Tibial nerve (tissue), 4 donors: ENCODE measurements at regions not wholly inside any gene's neighbourhood (a gene's known extent, or its start where the extent isn't known, plus 50 kb on each side); places are given as distances from the start of the nearest gene placed in this dataset.

Experiments
- DNase-seq, 2 donors: peaks; one replicate each; pipeline ENCODE4 v3.0.0-alpha.2; 2019; ENCODE audit warnings: low spot score in 2 of 2
- H3K27ac ChIP-seq, 4 donors: fragments of 200-600 bp; sonication (generic) in 3 of 4; one replicate each; pipeline ENCODE4 v1.5.1; 2017 to 2019; ENCODE audit warnings: mild to moderate bottlenecking in 1 of 4
- H3K27me3 ChIP-seq, 2 donors: fragments of 200-600 bp; sonication (generic) in 1 of 2; one replicate each; pipeline versions ENCODE4 v1.5.1 to v1.6.0; 2017 to 2019
- H3K36me3 ChIP-seq, 3 donors: fragments of 200-600 bp; sonication (generic); one replicate each; pipeline ENCODE4 v1.5.1; 2018 to 2019
- H3K4me1 ChIP-seq, 4 donors: fragments of 200-600 bp; sonication (generic) in 3 of 4; one replicate each; pipeline ENCODE4 v1.5.1; 2017 to 2019
- H3K4me3 ChIP-seq, 4 donors: fragments of 200-600 bp; sonication (generic) in 3 of 4; one replicate each; pipeline ENCODE4 v1.5.1; 2017 to 2019; ENCODE audit warnings: mild to moderate bottlenecking in 1 of 4, moderate library complexity in 1 of 4
- H3K9me3 ChIP-seq, 4 donors: fragments of 200-600 bp; sonication (generic) in 3 of 4; one replicate each; pipeline ENCODE4 v1.5.1; 2017 to 2019
- EP300 ChIP-seq, 2 donors: sonication (generic); formaldehyde crosslinking; IDR thresholded peaks; one replicate each; pipeline ENCODE4 v1.6.1; 2017; ENCODE audit warnings: antibody characterized with exemption in 2 of 2, mild to moderate bottlenecking in 1 of 2
- POLR2A ChIP-seq, 2 donors: fragments of 450-650 bp; IDR thresholded peaks; one replicate each; pipeline ENCODE4 v1.6.1; 2017; ENCODE audit warnings: antibody characterized with exemption in 2 of 2, mild to moderate bottlenecking in 2 of 2, moderate library complexity in 2 of 2
- WGBS, 2 donors: methylation state at CpG; one replicate each; pipeline ENCODE4 v1.1.5; 2018; 5-methylcytosine and 5-hydroxymethylcytosine counted together
- TF ChIP-seq, protein P1 (sequence below), 5 experiments: fragments of 200-600 bp in 3 of 5; fragments of 450-650 bp in 2 of 5; sonication (generic) in 3 of 5; IDR thresholded peaks; one replicate each; pipeline ENCODE4 v1.5.1; 2016 to 2019; ENCODE audit warnings: antibody characterized with exemption in 5 of 5, mild to moderate bottlenecking in 3 of 5, moderate library complexity in 2 of 5

DNA sequence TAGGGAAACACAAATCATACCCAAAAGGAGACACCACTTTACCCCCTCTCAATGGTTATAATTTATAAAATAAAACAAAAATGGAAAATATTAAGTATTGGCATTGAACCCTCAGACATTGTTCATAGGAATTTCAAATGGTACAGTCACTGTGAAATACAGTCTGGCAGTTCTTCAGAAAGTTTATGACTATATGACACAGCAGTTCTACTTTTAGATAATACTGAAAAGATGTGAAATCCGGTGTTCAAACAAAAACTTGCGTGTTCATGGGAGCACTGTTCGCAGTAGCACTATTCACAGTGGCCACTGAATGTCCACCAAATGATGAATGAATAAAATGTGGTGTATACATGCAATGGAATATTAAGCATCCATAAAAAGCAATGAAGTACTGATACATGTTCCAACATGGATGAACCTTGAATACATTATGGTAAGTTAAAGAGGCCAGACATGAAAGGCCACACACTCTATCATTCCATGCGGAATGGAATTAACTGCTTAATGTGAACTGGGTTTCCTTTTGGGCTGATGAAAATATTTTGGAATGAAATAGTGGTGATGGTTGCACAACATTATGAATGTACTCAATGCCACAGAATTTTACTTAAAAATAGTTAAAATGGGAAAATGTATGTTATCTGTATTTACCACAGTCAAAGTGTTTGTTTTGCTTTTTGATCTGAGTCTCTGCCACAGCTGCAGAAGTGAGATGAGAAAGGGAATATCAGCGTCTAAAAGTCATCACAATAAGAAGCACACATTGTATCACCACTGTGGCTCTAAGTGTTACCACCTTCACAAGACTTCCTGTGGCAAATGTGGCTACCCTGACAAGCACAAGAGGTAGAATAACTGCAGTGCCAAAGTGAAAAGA is 864.6 kb downstream of the SUCLG1 start:
- 74% methylated on average over 5 of the region's 5 CpGs for WGBS, 2 donors
- H3K9me3 ChIP-seq: peaks cover 0 to 2% (median 0%) of the 10 kb centered on the region in 4 donors
- no peaks in the 10 kb centered on the region for H3K4me1 ChIP-seq
- H3K36me3 ChIP-seq: no peaks in the 10 kb centered on the region
- H3K4me3 ChIP-seq: no peak overlapping the region
- no peak for TF ChIP-seq POLR2A (IDR thresholded peaks at IDR 0.05)
- TF ChIP-seq, protein P1, sequence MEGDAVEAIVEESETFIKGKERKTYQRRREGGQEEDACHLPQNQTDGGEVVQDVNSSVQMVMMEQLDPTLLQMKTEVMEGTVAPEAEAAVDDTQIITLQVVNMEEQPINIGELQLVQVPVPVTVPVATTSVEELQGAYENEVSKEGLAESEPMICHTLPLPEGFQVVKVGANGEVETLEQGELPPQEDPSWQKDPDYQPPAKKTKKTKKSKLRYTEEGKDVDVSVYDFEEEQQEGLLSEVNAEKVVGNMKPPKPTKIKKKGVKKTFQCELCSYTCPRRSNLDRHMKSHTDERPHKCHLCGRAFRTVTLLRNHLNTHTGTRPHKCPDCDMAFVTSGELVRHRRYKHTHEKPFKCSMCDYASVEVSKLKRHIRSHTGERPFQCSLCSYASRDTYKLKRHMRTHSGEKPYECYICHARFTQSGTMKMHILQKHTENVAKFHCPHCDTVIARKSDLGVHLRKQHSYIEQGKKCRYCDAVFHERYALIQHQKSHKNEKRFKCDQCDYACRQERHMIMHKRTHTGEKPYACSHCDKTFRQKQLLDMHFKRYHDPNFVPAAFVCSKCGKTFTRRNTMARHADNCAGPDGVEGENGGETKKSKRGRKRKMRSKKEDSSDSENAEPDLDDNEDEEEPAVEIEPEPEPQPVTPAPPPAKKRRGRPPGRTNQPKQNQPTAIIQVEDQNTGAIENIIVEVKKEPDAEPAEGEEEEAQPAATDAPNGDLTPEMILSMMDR (IDR thresholded peaks at IDR 0.05): no peak
- no peak for TF ChIP-seq EP300 (IDR thresholded peaks at IDR 0.05)
- no peak for DNase-seq
- H3K27me3 ChIP-seq: no peaks in the 10 kb centered on the region
- no peak overlapping the region for H3K27ac ChIP-seq

DNA sequence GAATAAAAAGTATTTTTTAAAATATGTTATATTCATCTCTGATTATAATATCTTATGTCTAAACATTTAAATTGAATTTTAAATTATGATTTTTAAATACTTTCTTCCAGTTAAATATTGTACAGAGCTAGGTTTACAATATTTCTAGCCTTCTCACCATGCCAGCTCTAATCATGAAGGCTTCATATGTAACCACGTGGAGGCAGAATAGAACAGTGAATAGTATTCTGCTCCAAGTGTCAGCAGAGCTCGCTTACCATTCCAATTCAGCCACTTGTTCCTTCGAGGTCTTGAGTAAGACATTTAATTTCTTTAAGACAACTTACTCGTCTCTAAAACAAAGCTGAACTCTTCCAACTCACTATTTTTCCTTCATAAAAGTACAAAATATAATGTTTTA is 871.8 kb downstream of the SUCLG1 start:
- TF ChIP-seq, protein P1 (IDR thresholded peaks at IDR 0.05): no peak
- no peak for TF ChIP-seq POLR2A (IDR thresholded peaks at IDR 0.05)
- no peak for TF ChIP-seq EP300 (IDR thresholded peaks at IDR 0.05)
- DNase-seq: no peak
- no peaks in the 10 kb centered on the region for H3K9me3 ChIP-seq
- no peaks in the 10 kb centered on the region for H3K27me3 ChIP-seq
- no peaks in the 10 kb centered on the region for H3K4me1 ChIP-seq
- no peak overlapping the region for H3K4me3 ChIP-seq
- no peaks in the 10 kb centered on the region for H3K36me3 ChIP-seq
- H3K27ac ChIP-seq: no peak overlapping the region
- WGBS, 2 donors: 80 to 88% methylated on average over 4 of the region's 4 CpGs

DNA sequence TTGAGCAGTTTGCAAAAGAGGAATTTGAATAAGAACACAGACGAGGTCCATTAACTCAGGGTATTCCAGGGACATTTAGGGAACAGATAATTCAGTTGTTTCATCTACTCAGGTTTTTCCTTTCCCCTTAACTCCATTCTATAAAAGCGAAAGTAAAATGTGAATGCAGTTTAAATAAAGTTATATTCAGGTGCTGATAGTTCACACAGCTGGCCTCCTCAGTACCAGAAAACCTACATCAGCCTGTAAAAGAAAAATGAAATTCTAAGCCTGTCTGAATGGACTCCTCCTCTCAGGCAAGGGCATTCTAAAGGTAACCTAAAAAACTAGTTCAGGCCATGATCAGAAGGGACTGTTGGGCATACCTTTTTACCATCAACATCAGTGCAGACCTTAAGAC is 873.8 kb downstream of the SUCLG1 start:
- H3K27ac ChIP-seq: no peak overlapping the region
- 74 to 77% methylated on average over 2 of the region's 2 CpGs for WGBS, 2 donors
- no peaks in the 10 kb centered on the region for H3K27me3 ChIP-seq
- no peaks in the 10 kb centered on the region for H3K4me1 ChIP-seq
- no peak for DNase-seq
- H3K9me3 ChIP-seq: no peaks in the 10 kb centered on the region
- no peak overlapping the region for H3K4me3 ChIP-seq
- H3K36me3 ChIP-seq: no peaks in the 10 kb centered on the region
- TF ChIP-seq, protein P1 (IDR thresholded peaks at IDR 0.05): no peak
- no peak for TF ChIP-seq EP300 (IDR thresholded peaks at IDR 0.05)
- TF ChIP-seq POLR2A (IDR thresholded peaks at IDR 0.05): no peak

DNA sequence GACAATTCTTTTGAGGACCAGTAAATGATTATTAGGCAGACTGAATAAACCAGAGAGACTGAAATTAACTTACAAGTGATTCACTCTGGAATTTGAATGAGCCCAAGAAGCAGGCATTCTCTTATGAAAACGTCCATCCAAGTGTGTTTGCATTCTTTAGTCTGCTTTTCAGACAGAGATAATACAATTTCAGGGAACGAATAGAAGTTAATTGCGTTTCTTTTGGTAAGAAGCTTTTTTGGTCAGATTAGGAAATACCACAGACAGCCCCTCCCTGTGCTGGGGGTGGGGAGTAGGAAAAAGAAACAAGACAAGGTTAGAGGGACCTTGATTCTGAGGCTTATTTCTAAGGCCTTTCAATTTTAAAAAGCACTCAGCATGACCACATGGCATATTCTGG is 874.4 kb downstream of the SUCLG1 start:
- WGBS, 2 donors: 19 to 34% methylated on average over 3 of the region's 3 CpGs
- TF ChIP-seq POLR2A (IDR thresholded peaks at IDR 0.05): no peak
- no peak for TF ChIP-seq EP300 (IDR thresholded peaks at IDR 0.05)
- TF ChIP-seq, protein P1 (IDR thresholded peaks at IDR 0.05): no peak
- Histone ChIP-seq H3K9me3 (no peaks in the 10 kb centered on the region), H3K27ac (no peak overlapping the region), H3K4me3 (no peak overlapping the region), H3K36me3 (no peaks in the 10 kb centered on the region), H3K27me3 (no peaks in the 10 kb centered on the region), H3K4me1 (no peaks in the 10 kb centered on the region)
- DNase-seq: no peak

DNA sequence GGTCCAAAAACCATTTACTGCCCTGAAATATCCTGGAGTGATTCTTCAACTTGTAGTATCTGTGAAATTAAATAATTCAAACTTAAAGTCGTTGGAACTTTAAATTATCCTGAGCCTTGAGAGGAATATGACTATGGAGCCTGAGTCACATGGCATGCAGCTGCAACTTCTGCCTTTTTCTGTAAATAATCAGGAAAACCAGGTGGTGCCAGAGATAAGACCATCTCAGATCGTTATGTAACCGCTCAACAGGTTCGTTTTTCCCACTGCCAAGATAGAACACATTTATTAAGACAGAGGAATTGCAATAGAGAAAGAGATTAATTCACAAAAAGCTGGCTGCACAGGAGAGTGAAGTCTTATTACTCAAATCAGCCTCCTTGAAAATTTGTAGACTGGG is 876.5 kb downstream of the SUCLG1 start:
- H3K4me1 ChIP-seq: no peaks in the 10 kb centered on the region
- H3K27ac ChIP-seq: no peak overlapping the region
- no peak for TF ChIP-seq EP300 (IDR thresholded peaks at IDR 0.05)
- TF ChIP-seq, protein P1 (IDR thresholded peaks at IDR 0.05): no peak
- no peak for TF ChIP-seq POLR2A (IDR thresholded peaks at IDR 0.05)
- H3K36me3 ChIP-seq: no peaks in the 10 kb centered on the region
- 72 to 73% methylated on average over 4 of the region's 4 CpGs for WGBS, 2 donors
- H3K4me3 ChIP-seq: no peak overlapping the region
- no peak for DNase-seq
- no peaks in the 10 kb centered on the region for H3K27me3 ChIP-seq
- H3K9me3 ChIP-seq: no peaks in the 10 kb centered on the region
